ENCODE measurements at regions not wholly inside any gene's neighbourhood (a gene's known extent, or its start where the extent isn't known, plus 50 kb on each side); places are given as distances from the start of the nearest gene placed in this dataset.

GRCh38 chr7:54917613-54918391, 101.0 kb upstream of the EGFR start:
- H3K4me2 ChIP-seq (ENCODE audit: low read length): no peak overlapping the region
- H3K79me2 ChIP-seq (ENCODE audit: insufficient read depth, low read length): no peaks in the 10 kb centered on the region
- no peak overlapping the region for H3K27ac ChIP-seq (ENCODE audit: low read depth, low read length, poor library complexity, severe bottlenecking)
- no peak overlapping the region for H2AFZ ChIP-seq (ENCODE audit: low read length)
- H3K9ac ChIP-seq (ENCODE audit: low read length): no peak overlapping the region
- TF ChIP-seq CTCF (IDR thresholded peaks at IDR 0.05; ENCODE audit: low read length) (no peak), EZH2 (IDR thresholded peaks at IDR 0.05; ENCODE audit: borderline replicate concordance, low read length) (no peak)
- no peaks in the 10 kb centered on the region for H3F3A ChIP-seq (ENCODE audit: insufficient read depth, low read length)
- H3K9me2 ChIP-seq (ENCODE audit: low read depth, low read length): no peaks in the 10 kb centered on the region
- no peaks in the 10 kb centered on the region for H3K27me3 ChIP-seq (ENCODE audit: insufficient read depth, low read length)
- no peaks in the 10 kb centered on the region for H3K36me3 ChIP-seq (ENCODE audit: insufficient read depth, low read length)
- no peaks in the 10 kb centered on the region for H3K4me1 ChIP-seq (ENCODE audit: insufficient read depth, low read length, severe bottlenecking)
- H3K4me3 ChIP-seq (ENCODE audit: low read depth, low read length, poor library complexity, severe bottlenecking): no peak overlapping the region
- H4K20me1 ChIP-seq (ENCODE audit: insufficient read depth, low read length): no peaks in the 10 kb centered on the region
- no peaks in the 10 kb centered on the region for H3K9me3 ChIP-seq (ENCODE audit: low read length)

DNA sequence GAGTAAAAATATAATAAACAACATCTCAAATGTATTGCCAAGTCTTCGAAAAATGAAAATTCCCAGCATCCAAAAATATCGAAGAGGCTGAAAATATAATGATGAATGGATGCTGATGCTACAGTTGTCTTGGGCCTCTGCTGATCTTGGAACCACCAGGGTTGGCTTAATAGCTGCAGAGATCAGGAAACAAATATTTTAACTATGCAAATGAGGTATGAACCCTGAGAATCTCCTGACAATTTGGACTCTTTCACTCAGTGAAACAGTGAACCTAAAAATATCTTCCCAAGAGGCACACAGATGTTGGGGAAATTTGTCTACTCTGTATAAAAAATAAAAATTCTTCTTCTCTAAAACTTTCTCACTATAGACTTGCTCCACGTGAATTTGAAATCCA, 97.7 kb upstream of the EGFR start:
- TF ChIP-seq CTCF (IDR thresholded peaks at IDR 0.05; ENCODE audit: low read length) (no peak), EZH2 (IDR thresholded peaks at IDR 0.05; ENCODE audit: borderline replicate concordance, low read length) (no peak)
- Histone ChIP-seq H2AFZ (ENCODE audit: low read length) (no peak overlapping the region), H3K4me1 (ENCODE audit: insufficient read depth, low read length, severe bottlenecking) (no peaks in the 10 kb centered on the region), H3K4me2 (ENCODE audit: low read length) (no peak overlapping the region), H3K4me3 (ENCODE audit: low read depth, low read length, poor library complexity, severe bottlenecking) (no peak overlapping the region), H3K9me3 (ENCODE audit: low read length) (no peaks in the 10 kb centered on the region), H3K79me2 (ENCODE audit: insufficient read depth, low read length) (no peaks in the 10 kb centered on the region), H3K9ac (ENCODE audit: low read length) (no peak overlapping the region), H4K20me1 (ENCODE audit: insufficient read depth, low read length) (no peaks in the 10 kb centered on the region), H3K27me3 (ENCODE audit: insufficient read depth, low read length) (no peaks in the 10 kb centered on the region), H3K9me2 (ENCODE audit: low read depth, low read length) (no peaks in the 10 kb centered on the region), H3K27ac (ENCODE audit: low read depth, low read length, poor library complexity, severe bottlenecking) (no peak overlapping the region), H3K36me3 (ENCODE audit: insufficient read depth, low read length) (no peaks in the 10 kb centered on the region), H3F3A (ENCODE audit: insufficient read depth, low read length) (no peaks in the 10 kb centered on the region)

DNA sequence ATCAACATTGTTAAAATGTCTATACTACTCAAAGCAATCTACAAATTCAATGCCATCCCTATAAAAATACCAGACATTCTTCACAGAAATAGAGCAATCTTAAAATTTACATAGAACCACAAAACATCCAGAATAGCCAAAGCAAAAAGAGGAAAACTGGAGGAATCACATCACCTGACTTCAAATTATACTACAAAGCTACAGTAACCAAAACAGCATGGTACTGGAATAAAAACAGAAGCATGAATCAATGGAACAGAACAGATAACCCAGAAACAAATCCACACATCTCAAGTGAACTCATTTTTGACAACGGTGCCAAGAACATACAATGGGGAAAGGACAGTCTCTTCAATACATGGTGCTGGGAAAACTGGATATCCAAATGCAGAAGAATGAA, 87.3 kb upstream of the EGFR start:
- Histone ChIP-seq H3K9me2 (ENCODE audit: low read depth, low read length) (no peaks in the 10 kb centered on the region; the same call in 1 of the 2 replicates), H3K4me3 (ENCODE audit: low read depth, low read length, poor library complexity, severe bottlenecking) (no peak overlapping the region), H4K20me1 (ENCODE audit: insufficient read depth, low read length) (no peaks in the 10 kb centered on the region), H3K27me3 (ENCODE audit: insufficient read depth, low read length) (no peaks in the 10 kb centered on the region), H3F3A (ENCODE audit: insufficient read depth, low read length) (no peaks in the 10 kb centered on the region), H3K27ac (ENCODE audit: low read depth, low read length, poor library complexity, severe bottlenecking) (no peak overlapping the region), H3K4me2 (ENCODE audit: low read length) (no peak overlapping the region), H3K79me2 (ENCODE audit: insufficient read depth, low read length) (no peaks in the 10 kb centered on the region), H3K4me1 (ENCODE audit: insufficient read depth, low read length, severe bottlenecking) (no peaks in the 10 kb centered on the region), H3K9me3 (ENCODE audit: low read length) (peaks cover 2% of the 10 kb centered on the region; the same call in 1 of the 2 replicates), H3K36me3 (ENCODE audit: insufficient read depth, low read length) (no peaks in the 10 kb centered on the region), H2AFZ (ENCODE audit: low read length) (no peak overlapping the region), H3K9ac (ENCODE audit: low read length) (no peak overlapping the region)
- TF ChIP-seq EZH2 (IDR thresholded peaks at IDR 0.05; ENCODE audit: borderline replicate concordance, low read length) (no peak), CTCF (IDR thresholded peaks at IDR 0.05; ENCODE audit: low read length) (no peak)

Measured in OCI-LY1 (cell line).